CD4-positive, alpha-beta T cell treated with Interleukin-17A for 1 hour (primary cell): ENCODE measurements at regions not wholly inside any gene's neighbourhood (a gene's known extent, or its start where the extent isn't known, plus 50 kb on each side); places are given as distances from the start of the nearest gene placed in this dataset.
"Not testable (repeated sequence)": the region's sequence is repeated elsewhere in the genome, so short reads cannot be mapped to it uniquely, and the experiment has no call there.

Experiments used
- DNase-seq: peaks from one replicate; pipeline ENCODE4 v3.0.0-alpha.2; 2020

DNA sequence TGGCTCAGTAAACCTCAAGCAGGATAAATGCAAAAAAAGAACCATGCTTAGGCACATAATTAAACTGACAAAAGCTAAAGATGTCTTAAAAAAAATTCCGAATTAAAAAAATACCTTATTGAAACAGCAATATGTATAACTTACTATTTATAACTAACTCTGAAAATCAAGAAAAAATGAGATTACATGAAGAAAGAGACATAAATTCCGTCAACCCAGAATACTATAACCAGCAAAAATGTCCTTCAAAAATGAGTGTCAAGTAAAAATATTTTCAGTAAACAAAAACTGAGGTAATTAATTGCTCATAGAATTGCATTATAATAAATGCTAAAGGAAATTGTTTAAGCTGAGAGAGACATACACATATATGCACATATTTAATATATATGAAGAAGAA lies 474.5 kb upstream of the SYT4 start:
- no peak for DNase-seq

GRCh38 chr18:43757273-43757672 lies 480.0 kb upstream of the SYT4 start:
- DNase-seq = no peak

- no peak for DNase-seq
Observed at GRCh38 chr18:43758734-43759133, 481.4 kb upstream of the SYT4 start.

GRCh38 chr18:43760010-43760409 lies 482.7 kb upstream of the SYT4 start:
- no peak for DNase-seq

DNA sequence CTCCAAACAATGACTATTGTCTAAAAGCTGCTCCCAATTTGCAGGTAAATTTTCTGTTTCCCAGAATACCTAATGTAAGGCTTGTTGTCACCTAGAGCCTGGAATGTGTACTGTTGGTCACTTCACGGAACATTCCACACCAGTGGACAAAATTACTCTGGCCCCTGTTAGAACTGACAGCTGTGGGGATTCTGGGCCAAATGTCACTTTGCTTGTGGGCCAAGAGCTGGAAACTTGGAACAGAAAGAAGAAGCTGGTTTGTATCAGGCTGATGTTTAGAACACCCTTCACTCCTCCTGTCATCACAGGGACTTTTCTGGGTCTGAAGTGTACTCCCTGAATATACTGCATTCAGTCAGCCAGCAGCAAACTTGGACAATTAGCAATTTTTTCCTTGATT lies 495.6 kb upstream of the SYT4 start:
- no peak for DNase-seq

GRCh38 chr18:43774497-43774896 lies 497.2 kb upstream of the SYT4 start:
- DNase-seq = no peak

DNA sequence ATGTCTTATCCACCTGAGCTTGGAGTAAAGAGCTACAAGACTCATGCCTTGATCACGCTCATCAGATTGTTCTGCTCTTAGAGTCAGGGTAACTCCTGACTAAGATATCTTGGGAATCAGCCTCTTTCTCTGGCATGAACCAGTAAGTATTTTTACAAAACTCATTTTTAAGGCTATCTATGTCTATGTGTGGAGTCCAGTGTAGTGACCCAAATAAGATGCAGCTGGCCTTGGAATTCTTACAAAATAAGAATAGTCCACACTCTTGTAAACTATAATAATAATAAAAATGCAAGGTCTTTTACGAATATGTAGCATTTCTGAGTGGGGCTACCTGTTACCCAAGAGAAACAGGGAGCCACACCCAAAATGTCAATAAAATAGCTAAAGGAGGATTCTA lies 498.3 kb upstream of the SYT4 start:
- DNase-seq = no peak

- no peak for DNase-seq
Observed at GRCh38 chr18:43776997-43777396, 499.7 kb upstream of the SYT4 start.

- DNase-seq = no peak
Observed at GRCh38 chr18:43777636-43778304, 500.5 kb upstream of the SYT4 start.

- DNase-seq = no peak
Observed at GRCh38 chr18:43780782-43781340, 503.6 kb upstream of the SYT4 start.

GRCh38 chr18:43785158-43785557 lies 507.9 kb upstream of the SYT4 start:
- no peak for DNase-seq

GRCh38 chr18:43786893-43787292 lies 509.6 kb upstream of the SYT4 start:
- DNase-seq = no peak

- not testable (repeated sequence) for DNase-seq
Observed at GRCh38 chr18:43787721-43788120, 510.4 kb upstream of the SYT4 start.

- no peak for DNase-seq
Observed at GRCh38 chr18:43789234-43790000, 512.1 kb upstream of the SYT4 start.

- DNase-seq = no peak
Observed at GRCh38 chr18:43793910-43794309, 516.6 kb upstream of the SYT4 start.

GRCh38 chr18:43794363-43794762 lies 517.1 kb upstream of the SYT4 start:
- DNase-seq = no peak

- no peak for DNase-seq
Observed at GRCh38 chr18:43797347-43797746, 520.1 kb upstream of the SYT4 start.

DNA sequence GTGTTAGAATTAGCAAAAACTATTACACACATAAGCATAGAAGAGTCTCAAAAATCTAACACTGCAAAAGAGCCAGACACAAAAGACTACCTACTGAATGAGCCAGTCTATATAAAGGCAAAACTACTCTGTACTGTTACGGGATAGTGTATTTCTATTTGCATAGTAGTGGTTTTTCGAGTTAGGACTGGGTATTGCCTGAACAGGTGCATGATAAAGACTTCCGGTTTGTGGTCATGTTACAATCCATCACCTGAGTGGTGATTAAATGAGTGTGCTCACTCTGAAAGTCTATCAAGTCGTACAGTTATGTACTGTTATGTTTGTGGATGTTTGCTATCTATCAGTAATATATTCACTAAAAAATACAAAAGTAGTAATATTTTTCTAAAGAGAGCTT lies 523.3 kb upstream of the SYT4 start:
- DNase-seq = no peak

- no peak for DNase-seq
Observed at GRCh38 chr18:43805646-43806194, 528.4 kb upstream of the SYT4 start.

DNA sequence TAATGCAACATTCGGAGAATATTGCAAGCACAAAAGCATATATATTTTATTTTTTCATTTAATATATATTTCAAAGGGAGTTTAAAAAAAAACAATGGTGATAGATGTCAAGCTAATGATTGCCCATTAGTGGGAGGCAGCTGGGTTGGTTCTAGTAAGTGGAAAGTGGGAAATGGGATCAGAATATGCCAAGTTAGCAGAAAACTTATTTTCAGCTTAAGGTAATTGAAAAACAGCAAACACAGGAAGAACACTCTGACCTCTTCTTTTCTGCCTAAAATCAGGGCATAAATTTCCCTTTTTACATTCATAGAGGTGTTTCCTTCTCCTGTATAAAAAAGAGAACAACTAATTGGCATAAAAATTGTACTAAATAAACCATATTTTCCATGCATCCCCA lies 535.3 kb upstream of the SYT4 start:
- no peak for DNase-seq

- DNase-seq = no peak
Observed at GRCh38 chr18:43819397-43819796, 542.1 kb upstream of the SYT4 start.

DNA sequence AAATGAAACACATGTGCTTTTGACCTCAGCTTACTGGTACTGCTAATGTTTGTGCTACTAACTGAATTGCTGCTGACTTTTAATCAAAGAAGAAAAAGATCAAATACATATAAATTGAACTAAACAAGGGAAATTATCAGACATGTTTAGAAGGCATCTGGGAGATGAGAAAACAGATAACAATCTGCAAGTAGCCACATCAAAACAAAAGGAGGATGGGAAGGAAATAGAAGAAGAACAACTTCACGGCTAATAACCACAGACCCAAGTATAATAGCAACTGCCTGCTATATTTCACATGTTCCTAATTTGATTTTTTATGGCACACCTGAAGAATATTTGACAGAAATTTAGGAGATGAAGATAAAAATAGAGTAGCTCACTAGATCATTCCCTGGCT lies 542.6 kb upstream of the SYT4 start:
- no peak for DNase-seq

DNA sequence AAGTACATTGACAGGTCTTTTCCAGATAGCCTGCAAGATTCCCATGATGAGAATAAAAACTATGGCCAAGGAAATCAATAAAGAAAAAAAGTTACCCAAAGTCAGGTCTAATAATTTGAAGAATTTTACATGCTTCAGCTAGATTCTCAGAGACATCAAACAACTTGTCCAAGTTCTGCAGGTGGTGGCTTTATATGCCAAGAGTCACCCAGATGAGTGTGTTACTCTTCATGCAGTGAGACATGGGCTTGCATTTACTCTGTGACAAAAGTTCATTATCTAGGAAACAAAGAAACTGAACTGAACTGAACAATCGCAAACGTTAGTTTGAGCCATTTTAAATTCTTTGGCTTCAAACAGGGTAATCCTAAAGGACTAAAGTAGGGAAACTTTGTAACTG lies 548.5 kb upstream of the SYT4 start:
- no peak for DNase-seq

- no peak for DNase-seq
Observed at GRCh38 chr18:43826215-43826614, 548.9 kb upstream of the SYT4 start.
